K562 (cell line): ENCODE measurements at regions not wholly inside any gene's neighbourhood (a gene's known extent, or its start where the extent isn't known, plus 50 kb on each side); places are given as distances from the start of the nearest gene placed in this dataset.
A peak's percentile ranks its signal among the peaks of the same experiment; 100 is the strongest.
"Not testable (repeated sequence)": the region's sequence is repeated elsewhere in the genome, so short reads cannot be mapped to it uniquely, and the experiment has no call there.

Experiments used
- ATAC-seq: fragments of 200-7000 bp; cut with Tn5 transposase; 3 replicates; pipeline ENCODE4 v1.9.1; 2020; ENCODE audit warnings: moderate library complexity
- BruUV-seq: library from RNA; stranded (reverse); fragments of 400-500 nt; replicated peaks from 2 replicates; lab custom pipeline; 2021; lab: Mats Ljungman, UMichigan
- CTCF ChIA-PET: fragments of 300-600 bp; formaldehyde crosslinking; extraction: SDS; loops from one replicate; lab custom pipeline; 2021; ENCODE audit warnings: low intra/inter-chr PET ratio; lab: Yijun Ruan, JAX
- POLR2A ChIA-PET: fragments of 300-600, 350-650 bp; sonication (Branson Sonifier 250); formaldehyde crosslinking; extraction: SDS; loops from one replicate; lab custom pipeline; 2021; ENCODE audit warnings: antibody characterized with exemption, inconsistent platforms; lab: Yijun Ruan, JAX
- DNase-seq, 4 experiments: peaks; one replicate each; pipeline versions ENCODE4 v3.0.0 to v3.0.0-alpha.2; 2011 to 2018; ENCODE audit warnings: low spot score in 3 of 4, mixed read lengths in 3 of 4; ENCODE audit errors: extremely low read depth in 1 of 4
- FAIRE-seq: peaks from 2 replicates; lab custom pipeline; 2011; peaks lifted over from hg19 to GRCh38; lab: Jason Lieb, UNC
- H2AFZ ChIP-seq: 2 replicates; pipeline ENCODE4 v1.6.0; 2011; ENCODE audit warnings: low read depth, low read length, control low read depth, inconsistent platforms
- H3K27ac ChIP-seq: fragments of 200-600 bp; 3 replicates; pipeline ENCODE4 v1.8.0; 2011; ENCODE audit warnings: low read depth, mild to moderate bottlenecking, control low read depth, inconsistent platforms, low read length, moderate library complexity, mixed read lengths; ENCODE audit errors: extremely low read depth
- H3K27me3 ChIP-seq, 2 experiments: fragments of 300-600 bp in 1 of 2; 2 replicates in 1 of 2; 3 replicates in 1 of 2; pipeline versions ENCODE4 v1.6.0 to v1.8.0; 2011; ENCODE audit warnings: inconsistent platforms in 2 of 2, low read length in 2 of 2, mild to moderate bottlenecking in 1 of 2, mixed read lengths in 1 of 2, moderate library complexity in 1 of 2; ENCODE audit not compliant: control insufficient read depth in 2 of 2, insufficient read depth in 2 of 2
- H3K36me3 ChIP-seq: fragments of 300-600 bp; 3 replicates; pipeline ENCODE4 v1.8.0; 2011; ENCODE audit warnings: mild to moderate bottlenecking, low read length, inconsistent platforms; ENCODE audit not compliant: control insufficient read depth, insufficient read depth
- H3K4me1 ChIP-seq, 2 experiments: fragments of 200-600 bp in 1 of 2; replicated peaks in 1 of 2; 2 replicates in 1 of 2; 3 replicates in 1 of 2; pipeline versions ENCODE4 v1.5.1 to v1.8.0; 2011; ENCODE audit warnings: inconsistent platforms in 2 of 2, low read length in 2 of 2, mild to moderate bottlenecking in 1 of 2, mixed read lengths in 1 of 2, moderate library complexity in 1 of 2; ENCODE audit not compliant: control insufficient read depth in 2 of 2, insufficient read depth in 2 of 2
- H3K4me2 ChIP-seq: 2 replicates; pipeline ENCODE4 v1.6.1; 2011; ENCODE audit warnings: low read length, control low read depth, inconsistent platforms, mixed read lengths; ENCODE audit not compliant: insufficient read depth
- H3K4me3 ChIP-seq: fragments of 200-600 bp; sonication (generic), shearing (Covaris generic); 2 replicates; pipeline ENCODE4 v1.5.1; 2016; ENCODE audit warnings: control low read depth, inconsistent platforms
- H3K79me2 ChIP-seq: fragments of 200-600 bp; 3 replicates; pipeline ENCODE4 v1.8.0; 2011; ENCODE audit warnings: low read length, inconsistent platforms; ENCODE audit not compliant: control insufficient read depth, insufficient read depth
- H3K9ac ChIP-seq, 2 experiments: 2 replicates each; pipeline versions ENCODE4 v1.6.0 to v1.6.1; 2011; ENCODE audit warnings: low read depth in 2 of 2, low read length in 2 of 2, control low read depth in 1 of 2, inconsistent platforms in 1 of 2, mild to moderate bottlenecking in 1 of 2, mixed read lengths in 1 of 2; ENCODE audit not compliant: insufficient read depth in 1 of 2
- H3K9me1 ChIP-seq: one replicate; pipeline ENCODE4 v1.6.0; 2011; ENCODE audit warnings: inconsistent platforms, mild to moderate bottlenecking, low read length, moderate library complexity; ENCODE audit not compliant: control insufficient read depth, insufficient read depth
- H3K9me3 ChIP-seq: replicated peaks from 2 replicates; pipeline ENCODE4 v1.5.1; 2011; ENCODE audit warnings: low read depth, low read length, inconsistent platforms; ENCODE audit not compliant: control insufficient read depth, insufficient read depth
- H4K20me1 ChIP-seq: replicated peaks from 2 replicates; pipeline ENCODE4 v1.6.1; 2011; ENCODE audit warnings: low read length, inconsistent platforms, mixed read lengths; ENCODE audit not compliant: control insufficient read depth, insufficient read depth
- CUX1 ChIP-seq: fragments of 200-800 bp; sonication (Bioruptor generic); IDR thresholded peaks from 2 replicates; pipeline ENCODE4 v1.6.1; 2016; ENCODE audit warnings: missing genetic modification characterization, missing compliant biosample characterization
- RFX1 ChIP-seq: fragments of 450-650 bp; IDR thresholded peaks from 2 replicates; pipeline ENCODE4 v1.6.1; 2016; ENCODE audit warnings: mild to moderate bottlenecking, moderate library complexity
- SIRT6 ChIP-seq: IDR thresholded peaks from one replicate; pipeline ENCODE4 v1.6.1; 2012; ENCODE audit warnings: low read depth, mild to moderate bottlenecking, control low read depth, inconsistent platforms, low read length, moderate library complexity
- ZNF263 ChIP-seq: sonication (generic); formaldehyde crosslinking; IDR thresholded peaks from 2 replicates; pipeline ENCODE4 v1.8.0; 2022; ENCODE audit warnings: mild to moderate bottlenecking, missing genetic modification reagents, borderline replicate concordance
- WGBS: fragments of 100-300 bp; shearing (Covaris generic); methylation state at CpG from one replicate; pipeline ENCODE4 v1.1.6; 2016; ENCODE audit warnings: low coverage, mixed read lengths; ENCODE audit not compliant: insufficient coverage; ENCODE audit errors: missing lambda C conversion rate; 5-methylcytosine and 5-hydroxymethylcytosine counted together
- in situ Hi-C: fragments of 300-500 bp; cut with MboI; formaldehyde crosslinking; loops from 4 replicates; pipeline ENCODE4 v1.15.0; 2018; ENCODE audit warnings: inconsistent platforms, mixed read lengths
- intact Hi-C: fragments of 100-400 bp; cut with micrococcal nuclease; formaldehyde crosslinking; loops from 2 replicates; pipeline ENCODE4 v1.14.2; 2022

- in situ Hi-C loops, H3K79me2 ChIP-seq, POLR2A ChIA-PET, H3K4me1 ChIP-seq, H3K27me3 ChIP-seq, ATAC-seq, H3K4me2 ChIP-seq, H3K27ac ChIP-seq, DNase-seq, H2AFZ ChIP-seq, H3K9ac ChIP-seq, CTCF ChIA-PET, intact Hi-C loops, H3K9me3 ChIP-seq, H3K9me1 ChIP-seq, H3K4me3 ChIP-seq, H4K20me1 ChIP-seq, FAIRE-seq, BruUV-seq, H3K36me3 ChIP-seq: not testable (repeated sequence)
- WGBS, result 0% methylated on average over 2 of the region's 2 CpGs
Observed at GRCh38 chr1:214144521-214144920, 136.4 kb upstream of the SMYD2 start.

- intact Hi-C loops (no loop called here), in situ Hi-C loops (no loop called here)
- ATAC-seq (no peak), DNase-seq (no peak), FAIRE-seq (no peak)
- Histone ChIP-seq H3K79me2 (no peaks in the 10 kb centered on the region), H3K36me3 (no peaks in the 10 kb centered on the region), H3K9ac (no peak overlapping the region), H3K9me1 (no peaks in the 10 kb centered on the region), H3K27me3 (no peaks in the 10 kb centered on the region), H3K4me2 (no peak overlapping the region), H4K20me1 (no peaks in the 10 kb centered on the region), H3K27ac (no peak overlapping the region), H3K4me3 (no peak overlapping the region), H3K4me1 (no peaks in the 10 kb centered on the region), H2AFZ (no peak overlapping the region), H3K9me3 (no peaks in the 10 kb centered on the region)
- BruUV-seq, result no TSS peak
- 1% methylated on average over 4 of the region's 4 CpGs for WGBS
- CTCF ChIA-PET, result no interaction called here
- POLR2A ChIA-PET, result no interaction called here
- TF ChIP-seq CUX1 (CRISPR knock-in tag) (no peak), RFX1 (peak; percentile 39; the same call in 1 of the 2 replicates), SIRT6 (no peak), ZNF263 (CRISPR knock-in tag) (no peak)
Observed at GRCh38 chr1:214146523-214146922, 134.4 kb upstream of the SMYD2 start.
